PFSK-1 (cell line): ENCODE measurements at regions not wholly inside any gene's neighbourhood (a gene's known extent, or its start where the extent isn't known, plus 50 kb on each side); places are given as distances from the start of the nearest gene placed in this dataset.

Experiments used
- FOXP2 ChIP-seq: optimal IDR thresholded peaks from 2 replicates; pipeline ENCODE3; 2011; ENCODE audit warnings: borderline replicate concordance, control low read depth, inconsistent platforms; ENCODE audit not compliant: insufficient read depth; ENCODE audit errors: extremely low read length, extremely low read depth
- POLR2AphosphoS5 ChIP-seq: IDR thresholded peaks from 2 replicates; pipeline ENCODE4 v1.6.1; 2012; ENCODE audit warnings: low read depth, mild to moderate bottlenecking, control low read depth, low read length, moderate library complexity
- SIN3A ChIP-seq: IDR thresholded peaks from 2 replicates; pipeline ENCODE4 v1.6.1; 2012; ENCODE audit warnings: mild to moderate bottlenecking, low read length, moderate library complexity, borderline replicate concordance; ENCODE audit not compliant: insufficient read depth
- TAF1 ChIP-seq: IDR thresholded peaks from 2 replicates; pipeline ENCODE4 v1.6.1; 2012; ENCODE audit warnings: low read length, control low read depth, borderline replicate concordance; ENCODE audit not compliant: insufficient read depth
- TF ChIP-seq, protein P1 (sequence below), 2 experiments: IDR thresholded peaks; 2 replicates each; pipeline versions ENCODE4 v1.6.1 to v1.8.0; 2011 to 2012; ENCODE audit warnings: low read depth in 2 of 2, low read length in 2 of 2, control low read depth in 1 of 2, inconsistent platforms in 1 of 2, mild to moderate bottlenecking in 1 of 2, moderate library complexity in 1 of 2; ENCODE audit not compliant: insufficient read depth in 1 of 2

DNA sequence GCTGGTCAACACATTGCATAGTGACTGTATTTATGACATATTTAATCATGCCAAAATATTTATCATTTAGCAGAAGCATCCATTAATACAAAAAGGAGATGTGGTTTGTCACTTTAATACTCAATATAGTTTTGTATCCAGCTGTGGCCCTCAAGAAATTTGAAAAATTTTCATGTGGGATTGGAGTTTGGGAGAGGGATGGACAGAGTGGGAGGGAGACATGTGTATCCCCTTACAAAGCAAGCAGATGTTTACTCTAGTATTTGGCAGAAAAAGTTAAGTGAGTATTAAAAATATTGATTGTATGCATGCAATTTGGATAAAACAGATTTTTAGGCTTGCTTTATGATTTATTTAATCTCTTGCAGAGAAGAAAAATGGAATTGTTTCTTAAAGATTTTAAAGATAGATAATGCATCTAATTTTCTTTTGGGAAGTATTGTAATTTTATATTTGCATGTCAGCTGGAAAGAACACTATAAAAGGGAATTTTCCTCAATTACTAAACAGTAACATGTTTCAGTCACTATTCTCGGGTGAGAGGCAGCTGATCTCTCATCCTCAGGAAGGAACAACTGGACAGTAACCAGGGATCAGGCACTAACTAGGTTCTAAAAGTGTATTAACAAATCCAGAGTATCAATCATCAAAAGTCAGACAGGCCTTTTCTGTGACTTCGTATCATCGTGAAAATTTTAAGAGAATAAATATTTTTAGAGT is 1184.7 kb upstream of the NXPH2 start:
- TF ChIP-seq, protein P1, sequence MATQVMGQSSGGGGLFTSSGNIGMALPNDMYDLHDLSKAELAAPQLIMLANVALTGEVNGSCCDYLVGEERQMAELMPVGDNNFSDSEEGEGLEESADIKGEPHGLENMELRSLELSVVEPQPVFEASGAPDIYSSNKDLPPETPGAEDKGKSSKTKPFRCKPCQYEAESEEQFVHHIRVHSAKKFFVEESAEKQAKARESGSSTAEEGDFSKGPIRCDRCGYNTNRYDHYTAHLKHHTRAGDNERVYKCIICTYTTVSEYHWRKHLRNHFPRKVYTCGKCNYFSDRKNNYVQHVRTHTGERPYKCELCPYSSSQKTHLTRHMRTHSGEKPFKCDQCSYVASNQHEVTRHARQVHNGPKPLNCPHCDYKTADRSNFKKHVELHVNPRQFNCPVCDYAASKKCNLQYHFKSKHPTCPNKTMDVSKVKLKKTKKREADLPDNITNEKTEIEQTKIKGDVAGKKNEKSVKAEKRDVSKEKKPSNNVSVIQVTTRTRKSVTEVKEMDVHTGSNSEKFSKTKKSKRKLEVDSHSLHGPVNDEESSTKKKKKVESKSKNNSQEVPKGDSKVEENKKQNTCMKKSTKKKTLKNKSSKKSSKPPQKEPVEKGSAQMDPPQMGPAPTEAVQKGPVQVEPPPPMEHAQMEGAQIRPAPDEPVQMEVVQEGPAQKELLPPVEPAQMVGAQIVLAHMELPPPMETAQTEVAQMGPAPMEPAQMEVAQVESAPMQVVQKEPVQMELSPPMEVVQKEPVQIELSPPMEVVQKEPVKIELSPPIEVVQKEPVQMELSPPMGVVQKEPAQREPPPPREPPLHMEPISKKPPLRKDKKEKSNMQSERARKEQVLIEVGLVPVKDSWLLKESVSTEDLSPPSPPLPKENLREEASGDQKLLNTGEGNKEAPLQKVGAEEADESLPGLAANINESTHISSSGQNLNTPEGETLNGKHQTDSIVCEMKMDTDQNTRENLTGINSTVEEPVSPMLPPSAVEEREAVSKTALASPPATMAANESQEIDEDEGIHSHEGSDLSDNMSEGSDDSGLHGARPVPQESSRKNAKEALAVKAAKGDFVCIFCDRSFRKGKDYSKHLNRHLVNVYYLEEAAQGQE (IDR thresholded peaks at IDR 0.05; ENCODE audit: insufficient read depth in 1 of 2, low read depth in 2 of 2, low read length in 2 of 2), result no peak
- TF ChIP-seq POLR2AphosphoS5, result no peak
- TF ChIP-seq TAF1, result no peak
- TF ChIP-seq SIN3A, result no peak
- no peak for TF ChIP-seq FOXP2
